A673 (cell line): ENCODE measurements at regions not wholly inside any gene's neighbourhood (a gene's known extent, or its start where the extent isn't known, plus 50 kb on each side); places are given as distances from the start of the nearest gene placed in this dataset.
A peak's percentile ranks its signal among the peaks of the same experiment; 100 is the strongest.

Source experiments
- BruUV-seq: library from RNA; stranded (reverse); fragments of 400-500 nt; replicated peaks from 2 replicates; lab custom pipeline; 2021; lab: Mats Ljungman, UMichigan
- CTCF ChIA-PET: fragments of 300-600 bp; sonication (Branson Sonifier 250); formaldehyde crosslinking; loops from one replicate; lab custom pipeline; 2022; ENCODE audit warnings: antibody characterized with exemption; lab: Charles Lee
- POLR2A ChIA-PET: fragments of 300-600 bp; sonication (Branson Sonifier 250); formaldehyde crosslinking; loops from one replicate; lab custom pipeline; 2022; ENCODE audit warnings: antibody characterized with exemption; ENCODE audit not compliant: low non-redundant PET; lab: Charles Lee
- DNase-seq: peaks from one replicate; pipeline ENCODE4 v3.0.0-alpha.2; 2015; ENCODE audit warnings: low spot score
- H3K27ac ChIP-seq: fragments of 200-600 bp; sonication (generic); 2 replicates; pipeline ENCODE4 v1.5.1; 2016; ENCODE audit warnings: mixed run types, low read depth, mild to moderate bottlenecking, mixed read lengths, antibody characterized with exemption, low read length; ENCODE audit not compliant: poor library complexity, severe bottlenecking
- H3K27me3 ChIP-seq: fragments of 200-600 bp; sonication (generic); replicated peaks from 2 replicates; pipeline ENCODE4 v1.6.1; 2017; ENCODE audit warnings: mixed run types, low read depth, mild to moderate bottlenecking, mixed read lengths, antibody characterized with exemption, low read length; ENCODE audit not compliant: insufficient read depth, poor library complexity
- H3K36me3 ChIP-seq: fragments of 200-600 bp; sonication (generic); 2 replicates; pipeline ENCODE4 v1.6.1; 2016; ENCODE audit warnings: mixed run types, mild to moderate bottlenecking, mixed read lengths, antibody characterized with exemption, low read length; ENCODE audit not compliant: insufficient read depth, poor library complexity, severe bottlenecking
- H3K4me1 ChIP-seq: fragments of 200-600 bp; sonication (generic); 2 replicates; pipeline ENCODE4 v1.6.1; 2017; ENCODE audit warnings: mixed run types, mild to moderate bottlenecking, mixed read lengths, antibody characterized with exemption, low read length; ENCODE audit not compliant: insufficient read depth, poor library complexity, severe bottlenecking
- H3K4me3 ChIP-seq: fragments of 200-600 bp; sonication (generic); 2 replicates; pipeline ENCODE4 v1.5.1; 2016; ENCODE audit warnings: low read depth, mixed run types, mild to moderate bottlenecking, mixed read lengths, low read length; ENCODE audit not compliant: poor library complexity, severe bottlenecking
- H3K9me3 ChIP-seq: fragments of 200-600 bp; sonication (generic); 2 replicates; pipeline ENCODE4 v1.6.1; 2016; ENCODE audit warnings: mixed run types, low read depth, mild to moderate bottlenecking, mixed read lengths, antibody characterized with exemption, low read length; ENCODE audit not compliant: poor library complexity, severe bottlenecking
- CTCF ChIP-seq: fragments of 300-800, 200-600 bp; sonication (generic); conservative IDR thresholded peaks from 2 replicates; pipeline ENCODE4 v1.5.1; 2017; ENCODE audit warnings: low read depth, mild to moderate bottlenecking, antibody characterized with exemption, low read length, moderate library complexity, mixed read lengths
- EZH2 ChIP-seq: fragments of 200-600 bp; sonication (generic); IDR thresholded peaks from 2 replicates; pipeline ENCODE4 v1.6.1; 2017; ENCODE audit warnings: borderline replicate concordance, low read depth, mild to moderate bottlenecking, mixed read lengths, antibody characterized with exemption, low read length; ENCODE audit not compliant: poor library complexity, severe bottlenecking
- intact Hi-C: fragments of 100-400 bp; cut with micrococcal nuclease; formaldehyde crosslinking; loops from one replicate; pipeline ENCODE4 v1.10.0; 2022; ENCODE audit not compliant: unreplicated experiment

GRCh38 chr4:3368841-3369760 is 72.7 kb upstream of the HGFAC start:
- Histone ChIP-seq H3K4me3 (peak overlapping the region; percentile 33), H3K27me3 (no peaks in the 10 kb centered on the region), H3K4me1 (peaks cover 40% of the 10 kb centered on the region), H3K9me3 (no peaks in the 10 kb centered on the region), H3K36me3 (no peaks in the 10 kb centered on the region), H3K27ac (peak overlapping the region; percentile 71)
- DNase-seq, result peak; percentile 61
- intact Hi-C loops, result no loop called here
- ChIA-PET CTCF (interaction anchor here (1.3 kb wide), 1 partner anchor 23 kb away, joined by 6 read pairs; no protein-coding TSS in a partner anchor), POLR2A (no interaction called here)
- TF ChIP-seq CTCF (no peak), EZH2 (no peak)
- no TSS peak for BruUV-seq

GRCh38 chr4:3369781-3370674 is 71.7 kb upstream of the HGFAC start:
- intact Hi-C loops, result no loop called here
- Histone ChIP-seq H3K9me3 (no peaks in the 10 kb centered on the region), H3K4me3 (peak overlapping the region; percentile 33), H3K4me1 (peaks cover 40% of the 10 kb centered on the region), H3K36me3 (no peaks in the 10 kb centered on the region), H3K27me3 (no peaks in the 10 kb centered on the region), H3K27ac (peak overlapping the region; percentile 71)
- peak; percentile 98 for DNase-seq
- CTCF ChIA-PET, result interaction anchor here (1.3 to 1.4 kb wide), 2 partner anchors 24 to 73 kb away, joined by 3 to 6 read pairs; no protein-coding TSS in a partner anchor
- TF ChIP-seq CTCF, result no peak
- TF ChIP-seq EZH2, result no peak
- POLR2A ChIA-PET, result no interaction called here
- BruUV-seq, result TSS peak; percentile 77
